ENCODE measurements at regions not wholly inside any gene's neighbourhood (a gene's known extent, or its start where the extent isn't known, plus 50 kb on each side); places are given as distances from the start of the nearest gene placed in this dataset.

DNA sequence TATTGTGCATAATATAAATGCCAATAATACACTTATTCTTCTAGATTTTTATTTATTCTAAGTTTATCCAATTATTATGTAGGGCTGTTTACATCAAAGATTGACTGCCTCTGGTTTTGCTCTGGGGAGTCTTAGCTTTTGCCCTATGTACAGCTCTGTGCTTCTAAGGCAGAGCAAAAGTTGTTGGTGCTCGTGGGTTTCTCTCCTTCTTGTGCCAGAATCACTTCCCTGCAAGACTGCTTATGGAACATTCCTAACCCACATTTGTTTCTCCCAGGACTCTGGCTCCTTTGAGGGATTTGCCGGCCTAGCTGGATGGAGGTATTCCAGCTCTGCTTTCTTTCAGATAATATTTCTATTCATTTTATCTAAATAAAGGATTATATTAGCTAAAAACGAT lies 849.1 kb downstream of the USP25 start:
- TF ChIP-seq POLR2A (IDR thresholded peaks at IDR 0.05; ENCODE audit: low read depth, low read length): no peak
- no peak for TF ChIP-seq POLR2AphosphoS5 (IDR thresholded peaks at IDR 0.05; ENCODE audit: low read depth, low read length)
- no peak for TF ChIP-seq TAF1 (IDR thresholded peaks at IDR 0.05; ENCODE audit: borderline replicate concordance, low read depth, low read length)
- DNase-seq (ENCODE audit: insufficient read length) (no peak), FAIRE-seq (no peak)

DNA sequence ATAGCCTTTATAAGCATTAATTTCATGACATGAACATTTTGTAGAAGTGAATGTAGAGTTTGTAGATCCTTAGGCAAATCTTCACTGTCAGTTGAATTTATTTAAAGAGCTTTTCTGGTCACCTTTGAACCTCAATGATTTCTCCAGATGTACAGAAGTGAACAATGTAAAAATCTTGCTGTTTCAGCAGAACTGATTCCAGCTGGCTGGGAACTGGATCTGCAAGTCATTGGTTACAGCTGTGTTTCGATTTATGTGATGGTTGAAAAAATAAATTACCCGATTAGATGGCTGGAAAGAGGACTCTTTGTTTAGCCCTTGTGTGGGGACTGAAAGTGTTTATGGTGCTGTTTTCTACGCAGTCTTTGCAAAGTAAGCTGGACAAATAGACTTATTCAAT lies 849.8 kb downstream of the USP25 start:
- FAIRE-seq: no peak
- TF ChIP-seq POLR2A (IDR thresholded peaks at IDR 0.05; ENCODE audit: low read depth, low read length) (no peak), TAF1 (IDR thresholded peaks at IDR 0.05; ENCODE audit: borderline replicate concordance, low read depth, low read length) (no peak), POLR2AphosphoS5 (IDR thresholded peaks at IDR 0.05; ENCODE audit: low read depth, low read length) (no peak)
- DNase-seq (ENCODE audit: insufficient read length): no peak

DNA sequence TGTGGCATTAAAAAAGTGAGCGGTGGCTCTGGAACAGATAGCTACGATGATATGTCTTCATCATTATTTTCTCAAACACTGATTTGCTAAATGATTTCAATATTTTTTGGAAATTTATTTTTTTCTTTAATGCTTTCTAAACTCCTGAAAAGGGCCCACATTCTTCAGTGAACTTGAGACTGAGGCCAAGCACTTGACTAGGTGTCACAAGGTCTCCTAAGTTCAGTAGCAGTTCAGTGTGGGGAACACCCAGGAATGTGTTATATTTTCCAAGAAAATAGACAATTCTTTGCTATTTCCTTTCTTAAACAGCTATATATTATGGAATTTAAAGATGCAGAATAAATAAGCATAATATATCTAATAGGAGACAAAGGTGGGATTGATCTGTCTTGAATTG lies 850.9 kb downstream of the USP25 start:
- FAIRE-seq (no peak), DNase-seq (ENCODE audit: insufficient read length) (no peak)
- TF ChIP-seq TAF1 (IDR thresholded peaks at IDR 0.05; ENCODE audit: borderline replicate concordance, low read depth, low read length): no peak
- TF ChIP-seq POLR2A (IDR thresholded peaks at IDR 0.05; ENCODE audit: low read depth, low read length): no peak
- no peak for TF ChIP-seq POLR2AphosphoS5 (IDR thresholded peaks at IDR 0.05; ENCODE audit: low read depth, low read length)

DNA sequence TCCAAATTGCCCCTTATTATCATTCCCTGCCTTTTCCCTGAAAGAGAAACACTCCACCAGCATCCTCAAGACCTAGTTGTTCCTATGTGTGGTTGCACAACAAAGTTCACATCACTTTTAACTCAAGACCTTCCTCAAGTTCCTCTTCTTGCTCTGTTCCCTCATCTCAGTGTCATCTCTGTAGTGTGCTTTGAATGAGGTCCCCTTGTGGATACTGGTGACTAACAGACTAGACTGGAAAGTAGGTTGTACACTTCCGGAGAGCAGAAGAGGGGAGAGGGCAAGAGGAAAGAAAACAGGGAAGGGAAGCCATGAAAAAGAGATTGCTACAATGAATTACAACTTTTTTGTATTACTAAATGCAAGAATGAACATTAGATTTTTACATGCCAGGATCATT lies 853.8 kb downstream of the USP25 start:
- TF ChIP-seq TAF1 (IDR thresholded peaks at IDR 0.05; ENCODE audit: borderline replicate concordance, low read depth, low read length) (no peak), POLR2AphosphoS5 (IDR thresholded peaks at IDR 0.05; ENCODE audit: low read depth, low read length) (no peak), POLR2A (IDR thresholded peaks at IDR 0.05; ENCODE audit: low read depth, low read length) (no peak)
- DNase-seq (ENCODE audit: insufficient read length) (no peak), FAIRE-seq (no peak)

DNA sequence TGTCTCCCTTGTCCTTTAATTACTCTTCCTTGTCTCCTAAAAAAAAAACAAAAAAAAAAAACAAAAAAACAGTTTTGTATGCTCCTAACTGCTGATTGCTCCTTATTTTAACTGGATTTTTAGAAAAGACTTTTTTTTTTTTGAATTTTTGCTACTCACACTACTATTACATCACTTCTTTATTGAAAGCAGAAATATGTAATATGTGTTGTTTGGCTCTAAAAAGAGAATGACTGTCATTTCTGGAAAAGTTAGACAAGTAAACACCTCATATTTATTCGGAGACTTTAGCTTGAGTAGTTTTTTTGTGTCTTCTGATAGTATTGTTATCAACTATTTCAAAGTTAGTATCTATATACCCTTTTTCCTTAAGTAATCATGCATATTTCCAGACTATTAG lies 855.0 kb downstream of the USP25 start:
- TF ChIP-seq POLR2AphosphoS5 (IDR thresholded peaks at IDR 0.05; ENCODE audit: low read depth, low read length): no peak
- no peak for TF ChIP-seq TAF1 (IDR thresholded peaks at IDR 0.05; ENCODE audit: borderline replicate concordance, low read depth, low read length)
- no peak for TF ChIP-seq POLR2A (IDR thresholded peaks at IDR 0.05; ENCODE audit: low read depth, low read length)
- DNase-seq (ENCODE audit: insufficient read length) (no peak), FAIRE-seq (no peak)

DNA sequence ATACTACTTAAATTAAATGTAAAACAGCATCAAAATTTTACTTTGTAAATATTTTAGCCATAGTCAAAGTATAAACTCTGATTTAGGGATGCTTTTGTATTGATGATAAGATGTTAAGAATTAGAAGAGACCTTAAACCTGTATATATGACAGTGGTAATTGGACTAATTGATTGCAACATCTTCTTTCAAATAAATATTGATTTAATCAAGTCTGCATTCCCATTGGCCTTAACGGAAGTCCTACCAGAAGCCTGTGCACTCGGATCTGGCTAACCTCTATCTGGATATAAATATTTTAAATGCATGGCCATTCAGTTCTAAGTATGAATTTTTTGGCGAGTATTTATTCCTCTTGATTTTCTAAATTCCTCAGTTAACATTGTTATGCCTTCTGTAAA lies 856.1 kb downstream of the USP25 start:
- DNase-seq (ENCODE audit: insufficient read length) (no peak), FAIRE-seq (no peak)
- TF ChIP-seq POLR2AphosphoS5 (IDR thresholded peaks at IDR 0.05; ENCODE audit: low read depth, low read length): no peak
- no peak for TF ChIP-seq POLR2A (IDR thresholded peaks at IDR 0.05; ENCODE audit: low read depth, low read length)
- no peak for TF ChIP-seq TAF1 (IDR thresholded peaks at IDR 0.05; ENCODE audit: borderline replicate concordance, low read depth, low read length)

DNA sequence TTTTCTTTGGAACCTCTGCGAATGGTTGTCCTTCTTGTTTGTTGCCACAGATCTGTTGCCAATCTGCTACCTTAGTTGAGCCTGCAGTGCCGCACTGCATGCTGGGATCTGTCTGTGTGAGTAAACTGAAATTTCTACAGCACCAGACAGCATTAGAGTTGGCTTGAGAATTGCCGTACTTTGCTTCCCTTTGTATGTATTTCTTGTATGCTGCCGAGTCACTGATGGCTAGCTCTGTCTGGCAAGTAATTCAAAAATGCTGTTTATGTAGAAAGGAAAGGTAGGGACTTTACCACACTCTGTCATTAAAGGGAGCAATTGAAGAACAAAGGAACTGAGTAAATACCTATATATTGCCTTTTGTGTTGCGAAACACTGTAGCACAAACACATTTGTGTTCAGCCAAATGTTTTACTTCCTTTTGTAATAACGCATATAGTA lies 857.4 kb downstream of the USP25 start:
- no peak for DNase-seq (ENCODE audit: insufficient read length)
- TF ChIP-seq TAF1 (IDR thresholded peaks at IDR 0.05; ENCODE audit: borderline replicate concordance, low read depth, low read length): no peak
- no peak for TF ChIP-seq POLR2A (IDR thresholded peaks at IDR 0.05; ENCODE audit: low read depth, low read length)
- TF ChIP-seq POLR2AphosphoS5 (IDR thresholded peaks at IDR 0.05; ENCODE audit: low read depth, low read length): no peak
- FAIRE-seq: no peak

DNA sequence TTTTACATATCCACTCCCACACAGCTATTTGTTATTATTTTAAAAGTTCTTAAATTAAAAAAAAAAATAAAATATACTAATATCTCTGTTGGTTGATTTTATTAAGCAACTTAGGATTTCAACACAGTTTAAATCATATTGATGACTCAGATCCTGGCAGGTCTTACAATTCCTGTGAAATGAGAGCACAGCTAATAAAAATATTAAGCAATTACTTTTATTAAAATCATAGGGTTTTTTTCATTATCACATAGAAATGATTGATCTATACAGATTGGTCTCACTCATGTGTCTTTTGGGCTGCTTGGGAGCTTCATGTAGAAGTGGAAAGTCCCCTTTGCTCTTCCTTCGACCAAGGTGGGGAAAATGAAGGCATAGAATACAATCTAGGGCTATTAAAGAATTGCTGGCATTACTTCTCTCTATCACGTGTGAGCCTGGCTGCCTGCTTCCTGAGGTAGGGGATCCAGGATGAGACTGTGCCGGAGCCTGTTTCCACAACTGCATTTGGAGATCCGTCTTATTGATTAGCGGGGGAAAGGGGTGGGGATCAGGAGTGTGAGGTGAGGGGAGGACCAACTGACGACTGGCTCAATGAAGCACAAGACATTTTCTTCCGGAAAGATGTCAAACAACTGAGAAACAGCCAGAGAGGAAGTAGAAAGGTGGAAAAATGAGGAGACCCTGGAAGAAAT lies 858.0 kb downstream of the USP25 start:
- FAIRE-seq (no peak), DNase-seq (ENCODE audit: insufficient read length) (no peak)
- TF ChIP-seq POLR2AphosphoS5 (IDR thresholded peaks at IDR 0.05; ENCODE audit: low read depth, low read length) (no peak), TAF1 (IDR thresholded peaks at IDR 0.05; ENCODE audit: borderline replicate concordance, low read depth, low read length) (no peak), POLR2A (IDR thresholded peaks at IDR 0.05; ENCODE audit: low read depth, low read length) (no peak)

DNA sequence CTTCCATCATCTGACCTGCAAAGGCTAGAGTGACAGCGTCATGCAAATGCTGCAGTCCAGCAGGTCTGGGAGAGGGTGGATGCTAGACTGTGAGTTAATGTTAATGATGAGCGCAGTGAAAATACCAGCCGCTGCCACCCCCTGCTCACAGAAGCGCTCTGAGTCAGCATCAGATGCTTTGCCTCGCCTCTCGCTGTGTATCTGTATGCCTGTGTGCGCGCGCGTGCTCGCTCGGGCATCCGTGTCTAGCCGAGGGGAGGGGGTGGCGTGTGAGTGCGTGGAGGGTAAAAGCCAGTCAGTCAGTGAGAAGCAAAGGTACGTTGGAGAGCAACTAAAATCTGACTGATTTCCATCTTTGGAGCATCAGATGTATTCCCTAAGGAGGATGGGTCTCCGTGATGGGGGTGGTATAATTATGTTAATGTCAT lies 858.7 kb downstream of the USP25 start:
- TF ChIP-seq TAF1 (IDR thresholded peaks at IDR 0.05; ENCODE audit: borderline replicate concordance, low read depth, low read length): no peak
- no peak for TF ChIP-seq POLR2A (IDR thresholded peaks at IDR 0.05; ENCODE audit: low read depth, low read length)
- TF ChIP-seq POLR2AphosphoS5 (IDR thresholded peaks at IDR 0.05; ENCODE audit: low read depth, low read length): no peak
- DNase-seq (ENCODE audit: insufficient read length): no peak
- FAIRE-seq: no peak

DNA sequence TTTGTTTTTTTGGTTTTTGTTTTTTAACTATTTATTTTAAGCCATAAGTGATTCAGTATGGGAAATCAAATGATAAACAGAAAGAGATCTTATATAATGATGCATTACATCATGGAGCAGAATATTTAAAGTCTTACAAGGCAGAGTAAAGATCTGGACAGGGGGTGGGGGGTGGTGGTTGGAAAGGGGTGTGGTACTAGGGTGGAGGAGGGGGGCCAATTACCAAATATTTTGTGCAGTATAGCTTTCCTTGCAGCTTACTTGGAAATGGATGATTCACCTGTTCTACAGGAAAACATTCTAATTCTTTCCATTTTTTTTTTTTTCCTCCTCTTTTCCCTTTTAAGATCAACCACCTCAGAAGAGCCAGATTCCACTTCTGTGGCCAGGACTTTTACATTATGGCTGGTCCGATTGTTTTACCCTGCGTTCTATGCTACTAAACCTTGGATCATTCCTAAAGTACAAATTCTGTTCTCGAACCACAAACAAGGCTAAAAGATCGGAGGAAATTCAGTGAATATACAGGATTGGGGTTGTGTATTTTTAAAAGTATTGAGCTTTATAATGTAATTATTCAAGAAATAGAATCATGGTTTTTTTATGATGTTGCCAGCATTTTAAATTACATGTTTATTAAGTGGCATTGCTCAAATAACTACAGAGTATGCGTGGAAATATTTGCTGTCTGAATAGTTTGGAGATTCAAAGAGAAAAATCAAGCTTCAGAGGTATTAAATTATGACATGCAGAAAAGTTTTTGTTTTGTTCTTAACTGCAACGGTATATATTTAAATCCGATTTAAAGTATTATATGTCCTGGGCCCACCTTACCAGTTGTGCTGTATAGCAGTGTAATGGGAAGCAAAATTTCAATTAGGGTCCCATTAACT lies 859.5 kb downstream of the USP25 start:
- no peak for TF ChIP-seq TAF1 (IDR thresholded peaks at IDR 0.05; ENCODE audit: borderline replicate concordance, low read depth, low read length)
- no peak for TF ChIP-seq POLR2A (IDR thresholded peaks at IDR 0.05; ENCODE audit: low read depth, low read length)
- no peak for TF ChIP-seq POLR2AphosphoS5 (IDR thresholded peaks at IDR 0.05; ENCODE audit: low read depth, low read length)
- no peak for DNase-seq (ENCODE audit: insufficient read length)
- no peak for FAIRE-seq

DNA sequence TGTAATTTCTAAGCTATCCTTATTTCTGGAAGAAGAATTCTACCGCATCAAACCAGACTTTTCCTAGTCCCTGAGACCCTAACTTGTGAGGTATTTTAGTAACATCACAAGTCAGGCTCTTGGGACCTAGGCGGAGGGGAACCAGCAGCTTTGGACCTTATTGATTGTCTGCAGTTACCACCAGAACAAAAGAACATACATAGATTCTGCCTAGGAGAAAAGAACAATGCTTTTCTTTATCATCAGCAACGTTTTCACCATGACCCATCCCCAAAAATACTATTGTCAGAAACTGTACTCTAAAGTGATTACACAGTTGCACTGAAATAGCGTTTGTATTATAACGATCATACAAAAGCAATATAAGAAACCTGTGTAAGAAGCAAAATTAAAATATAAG lies 860.4 kb downstream of the USP25 start:
- no peak for FAIRE-seq
- TF ChIP-seq TAF1 (IDR thresholded peaks at IDR 0.05; ENCODE audit: borderline replicate concordance, low read depth, low read length): no peak
- TF ChIP-seq POLR2AphosphoS5 (IDR thresholded peaks at IDR 0.05; ENCODE audit: low read depth, low read length): no peak
- TF ChIP-seq POLR2A (IDR thresholded peaks at IDR 0.05; ENCODE audit: low read depth, low read length): no peak
- no peak for DNase-seq (ENCODE audit: insufficient read length)

Measured in GM12892 (cell line).